Astrocyte (in vitro differentiated cells and primary cell): ENCODE measurements at regions not wholly inside any gene's neighbourhood (a gene's known extent, or its start where the extent isn't known, plus 50 kb on each side); places are given as distances from the start of the nearest gene placed in this dataset.

Experiments used
- DNase-seq: peaks from one replicate; pipeline ENCODE4 v3.0.0-alpha.2; 2010; ENCODE audit warnings: low read depth
- FAIRE-seq: peaks from 2 replicates; lab custom pipeline; 2011; peaks lifted over from hg19 to GRCh38; lab: Jason Lieb, UNC
- H2AFZ ChIP-seq: 2 replicates; pipeline ENCODE4 v1.6.0; 2012; ENCODE audit warnings: low read depth, low read length, inconsistent platforms
- H3K27ac ChIP-seq: 2 replicates; pipeline ENCODE4 v1.5.1; 2011; ENCODE audit warnings: low read depth, low read length, inconsistent platforms
- H3K27me3 ChIP-seq: 2 replicates; pipeline ENCODE4 v1.6.0; 2011; ENCODE audit warnings: low read length, inconsistent platforms; ENCODE audit not compliant: insufficient read depth
- H3K36me3 ChIP-seq: 2 replicates; pipeline ENCODE4 v1.5.1; 2011; ENCODE audit warnings: low read length, inconsistent platforms; ENCODE audit not compliant: insufficient read depth
- H3K4me1 ChIP-seq: 2 replicates; pipeline ENCODE4 v1.5.1; 2011; ENCODE audit warnings: low read length, inconsistent platforms; ENCODE audit not compliant: insufficient read depth
- H3K4me2 ChIP-seq: 2 replicates; pipeline ENCODE4 v1.6.0; 2012; ENCODE audit warnings: low read length, inconsistent platforms
- H3K4me3 ChIP-seq: 2 replicates; pipeline ENCODE4 v1.5.1; 2011; ENCODE audit warnings: low read depth, mild to moderate bottlenecking, low read length, inconsistent platforms; ENCODE audit not compliant: insufficient read depth
- H3K79me2 ChIP-seq: 2 replicates; pipeline ENCODE4 v1.6.0; 2012; ENCODE audit warnings: mild to moderate bottlenecking, low read length, inconsistent platforms; ENCODE audit not compliant: insufficient read depth
- H3K9ac ChIP-seq: 2 replicates; pipeline ENCODE4 v1.6.0; 2012; ENCODE audit warnings: mild to moderate bottlenecking, low read length, inconsistent platforms
- H3K9me3 ChIP-seq: 2 replicates; pipeline ENCODE4 v1.5.1; 2012; ENCODE audit warnings: low read depth, mild to moderate bottlenecking, low read length, inconsistent platforms; ENCODE audit not compliant: insufficient read depth
- H4K20me1 ChIP-seq: 2 replicates; pipeline ENCODE4 v1.6.0; 2012; ENCODE audit warnings: low read length, inconsistent platforms; ENCODE audit not compliant: insufficient read depth
- H3K27ac Mint-ChIP-seq: one replicate; pipeline ENCODE4 v1.8.0; 2021; ENCODE audit warnings: mild to moderate bottlenecking, mixed read lengths; ENCODE audit not compliant: unreplicated experiment
- H3K27me3 Mint-ChIP-seq: one replicate; pipeline ENCODE4 v1.8.0; 2021; ENCODE audit warnings: low read depth, mixed read lengths; ENCODE audit not compliant: unreplicated experiment
- H3K36me3 Mint-ChIP-seq: one replicate; pipeline ENCODE4 v1.8.0; 2021; ENCODE audit warnings: low read depth, mixed read lengths; ENCODE audit not compliant: unreplicated experiment
- H3K4me1 Mint-ChIP-seq: one replicate; pipeline ENCODE4 v1.8.0; 2021; ENCODE audit warnings: low read depth, mixed read lengths; ENCODE audit not compliant: unreplicated experiment
- H3K4me3 Mint-ChIP-seq: one replicate; pipeline ENCODE4 v1.8.0; 2021; ENCODE audit warnings: mild to moderate bottlenecking, moderate library complexity, mixed read lengths; ENCODE audit not compliant: unreplicated experiment
- H3K9me3 Mint-ChIP-seq: one replicate; pipeline ENCODE4 v1.8.0; 2021; ENCODE audit warnings: mild to moderate bottlenecking, mixed read lengths; ENCODE audit not compliant: unreplicated experiment
- EZH2 ChIP-seq: IDR thresholded peaks from 2 replicates; pipeline ENCODE4 v1.6.1; 2012; ENCODE audit warnings: mild to moderate bottlenecking, low read length, inconsistent platforms; ENCODE audit not compliant: insufficient read depth
- TF ChIP-seq, protein P1 (sequence below): IDR thresholded peaks from 2 replicates; pipeline ENCODE4 v1.5.1; 2011; ENCODE audit warnings: low read depth, mild to moderate bottlenecking, inconsistent platforms, low read length, moderate library complexity; ENCODE audit not compliant: insufficient read depth

- H3K4me1 Mint-ChIP-seq, result no peaks in the 10 kb centered on the region
- Histone ChIP-seq H2AFZ (no peak overlapping the region), H3K4me1 (no peaks in the 10 kb centered on the region), H3K27ac (no peak overlapping the region), H3K79me2 (no peaks in the 10 kb centered on the region), H3K9ac (no peak overlapping the region), H3K4me2 (no peak overlapping the region), H3K4me3 (no peak overlapping the region), H3K9me3 (no peaks in the 10 kb centered on the region), H3K36me3 (no peaks in the 10 kb centered on the region), H3K27me3 (peaks cover 43% of the 10 kb centered on the region), H4K20me1 (no peaks in the 10 kb centered on the region)
- H3K9me3 Mint-ChIP-seq, result peaks cover 2% of the 10 kb centered on the region
- DNase-seq (no peak), FAIRE-seq (no peak)
- TF ChIP-seq, protein P1, sequence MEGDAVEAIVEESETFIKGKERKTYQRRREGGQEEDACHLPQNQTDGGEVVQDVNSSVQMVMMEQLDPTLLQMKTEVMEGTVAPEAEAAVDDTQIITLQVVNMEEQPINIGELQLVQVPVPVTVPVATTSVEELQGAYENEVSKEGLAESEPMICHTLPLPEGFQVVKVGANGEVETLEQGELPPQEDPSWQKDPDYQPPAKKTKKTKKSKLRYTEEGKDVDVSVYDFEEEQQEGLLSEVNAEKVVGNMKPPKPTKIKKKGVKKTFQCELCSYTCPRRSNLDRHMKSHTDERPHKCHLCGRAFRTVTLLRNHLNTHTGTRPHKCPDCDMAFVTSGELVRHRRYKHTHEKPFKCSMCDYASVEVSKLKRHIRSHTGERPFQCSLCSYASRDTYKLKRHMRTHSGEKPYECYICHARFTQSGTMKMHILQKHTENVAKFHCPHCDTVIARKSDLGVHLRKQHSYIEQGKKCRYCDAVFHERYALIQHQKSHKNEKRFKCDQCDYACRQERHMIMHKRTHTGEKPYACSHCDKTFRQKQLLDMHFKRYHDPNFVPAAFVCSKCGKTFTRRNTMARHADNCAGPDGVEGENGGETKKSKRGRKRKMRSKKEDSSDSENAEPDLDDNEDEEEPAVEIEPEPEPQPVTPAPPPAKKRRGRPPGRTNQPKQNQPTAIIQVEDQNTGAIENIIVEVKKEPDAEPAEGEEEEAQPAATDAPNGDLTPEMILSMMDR, result no peak
- TF ChIP-seq EZH2, result no peak
- no peak overlapping the region for H3K4me3 Mint-ChIP-seq
- H3K27me3 Mint-ChIP-seq, result peaks cover 5% of the 10 kb centered on the region
- H3K27ac Mint-ChIP-seq, result no peak overlapping the region
- H3K36me3 Mint-ChIP-seq, result no peaks in the 10 kb centered on the region
These were observed 113.0 kb upstream of the PHYHIPL start for GRCh38 chr10:59063491-59063890.

GRCh38 chr10:59064080-59064692, 112.3 kb upstream of the PHYHIPL start:
- no peak overlapping the region for H2AFZ ChIP-seq
- H3K4me3 Mint-ChIP-seq, result no peak overlapping the region
- no peaks in the 10 kb centered on the region for H4K20me1 ChIP-seq
- H3K27ac Mint-ChIP-seq, result no peak overlapping the region
- peaks cover 2% of the 10 kb centered on the region for H3K9me3 Mint-ChIP-seq
- no peak for TF ChIP-seq EZH2
- TF ChIP-seq, protein P1, result no peak
- no peaks in the 10 kb centered on the region for H3K9me3 ChIP-seq
- DNase-seq (no peak), FAIRE-seq (no peak)
- no peak overlapping the region for H3K4me3 ChIP-seq
- no peak overlapping the region for H3K4me2 ChIP-seq
- no peaks in the 10 kb centered on the region for H3K36me3 ChIP-seq
- peaks cover 45% of the 10 kb centered on the region for H3K27me3 ChIP-seq
- no peaks in the 10 kb centered on the region for H3K4me1 ChIP-seq
- no peak overlapping the region for H3K27ac ChIP-seq
- no peaks in the 10 kb centered on the region for H3K36me3 Mint-ChIP-seq
- H3K9ac ChIP-seq, result no peak overlapping the region
- H3K27me3 Mint-ChIP-seq, result peaks cover 2% of the 10 kb centered on the region
- H3K79me2 ChIP-seq, result no peaks in the 10 kb centered on the region
- H3K4me1 Mint-ChIP-seq, result no peaks in the 10 kb centered on the region

DNA sequence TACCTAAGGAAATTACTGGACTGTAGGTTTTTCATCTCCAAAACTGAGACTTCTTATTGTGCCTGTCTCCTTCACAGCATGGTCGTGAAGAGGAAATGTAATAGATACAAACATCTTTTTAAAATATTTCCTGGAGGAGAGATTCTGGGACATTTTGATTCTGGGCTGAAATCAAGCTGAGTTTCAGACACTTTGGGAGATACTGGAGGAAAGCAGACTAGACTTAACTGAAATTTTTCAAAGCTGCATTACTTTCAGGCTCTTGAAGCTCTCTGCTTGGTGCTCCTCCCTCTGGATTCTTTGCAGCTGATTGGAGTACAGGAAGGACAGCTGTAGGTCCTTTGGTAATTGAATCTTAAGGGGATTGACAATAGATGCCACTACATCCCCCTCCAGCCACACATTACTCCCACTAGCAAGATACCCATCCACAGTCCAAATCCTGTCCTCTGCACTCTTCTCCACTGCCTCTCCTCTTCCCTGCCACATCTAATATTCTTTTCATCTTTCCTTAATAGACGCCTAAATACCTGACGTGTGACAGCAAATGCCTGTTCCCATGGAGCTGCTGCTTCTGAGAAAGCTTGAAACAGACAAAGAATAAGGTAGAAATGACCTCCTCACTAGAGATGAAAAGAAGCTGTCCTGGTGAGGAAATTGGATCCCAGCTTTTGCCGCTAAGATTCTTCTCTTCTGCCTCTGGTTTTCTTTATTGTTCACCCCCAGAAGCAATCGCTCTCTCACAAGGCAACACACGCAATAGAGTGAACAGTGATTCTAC, 111.5 kb upstream of the PHYHIPL start:
- Histone ChIP-seq H3K4me3 (no peak overlapping the region), H4K20me1 (no peaks in the 10 kb centered on the region), H3K27me3 (peaks cover 49% of the 10 kb centered on the region), H3K4me1 (no peaks in the 10 kb centered on the region), H3K4me2 (no peak overlapping the region), H3K9ac (no peak overlapping the region), H3K79me2 (no peaks in the 10 kb centered on the region), H3K9me3 (no peaks in the 10 kb centered on the region), H2AFZ (no peak overlapping the region), H3K27ac (no peak overlapping the region), H3K36me3 (no peaks in the 10 kb centered on the region)
- Mint-ChIP-seq H3K9me3 (peaks cover 3% of the 10 kb centered on the region), H3K27ac (no peak overlapping the region), H3K36me3 (no peaks in the 10 kb centered on the region), H3K4me1 (no peaks in the 10 kb centered on the region), H3K27me3 (no peaks in the 10 kb centered on the region), H3K4me3 (no peak overlapping the region)
- TF ChIP-seq EZH2, result no peak
- TF ChIP-seq, protein P1, result no peak
- DNase-seq (no peak), FAIRE-seq (no peak)
